Activated CD4-positive, alpha-beta T cell treated with anti-CD3 and anti-CD28 coated beads, Interleukin-2, amount 10 ng/mL, durations not matched to agents 7 days and 5 days (primary cell): ENCODE measurements at regions not wholly inside any gene's neighbourhood (a gene's known extent, or its start where the extent isn't known, plus 50 kb on each side); places are given as distances from the start of the nearest gene placed in this dataset.

Experiments
- CTCF ChIA-PET: fragments of 350-600 bp; sonication (Branson Sonifier 250); formaldehyde crosslinking; loops from one replicate; lab custom pipeline; 2021; ENCODE audit warnings: antibody characterized with exemption; lab: Charles Lee
- POLR2A ChIA-PET: fragments of 350-600 bp; sonication (Branson Sonifier 250); formaldehyde crosslinking; loops from one replicate; lab custom pipeline; 2021; ENCODE audit warnings: antibody characterized with exemption; lab: Charles Lee
- DNase-seq: peaks from one replicate; pipeline ENCODE4 v3.0.0-alpha.2; 2020
- H3K27ac Mint-ChIP-seq: one replicate; pipeline ENCODE4 v1.8.0; 2021; ENCODE audit warnings: mild to moderate bottlenecking, moderate library complexity, mixed read lengths
- H3K27me3 Mint-ChIP-seq: one replicate; pipeline ENCODE4 v1.8.0; 2021; ENCODE audit warnings: mixed read lengths
- H3K36me3 Mint-ChIP-seq: one replicate; pipeline ENCODE4 v1.8.0; 2021; ENCODE audit warnings: low read depth, mixed read lengths
- H3K4me1 Mint-ChIP-seq: one replicate; pipeline ENCODE4 v1.8.0; 2021; ENCODE audit warnings: mixed read lengths
- H3K4me3 Mint-ChIP-seq: one replicate; pipeline ENCODE4 v1.8.0; 2021; ENCODE audit warnings: mild to moderate bottlenecking, moderate library complexity, mixed read lengths
- H3K9me3 Mint-ChIP-seq: one replicate; pipeline ENCODE4 v1.8.0; 2021; ENCODE audit warnings: mixed read lengths

DNA sequence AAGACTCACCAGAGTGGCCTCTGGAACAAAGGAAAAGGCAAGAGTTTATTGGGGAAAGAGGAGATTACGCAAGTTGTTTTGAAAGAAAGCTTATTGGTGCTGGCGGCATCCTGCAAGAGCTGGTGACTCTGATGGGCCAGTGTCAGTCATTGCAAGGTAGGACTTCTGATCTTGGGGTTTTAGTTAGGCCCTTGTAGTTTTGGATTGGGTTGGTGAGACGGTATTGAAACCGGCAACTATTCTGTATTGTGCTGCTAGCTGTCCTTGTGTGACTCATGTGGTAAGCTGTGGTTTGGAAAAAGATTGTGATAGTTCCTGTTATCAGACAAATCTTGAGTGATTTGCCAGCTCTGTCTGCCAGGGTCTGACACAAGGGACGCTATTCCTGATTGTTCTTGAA, 159.1 kb upstream of the PIEZO2 start:
- H3K27me3 Mint-ChIP-seq = no peaks in the 10 kb centered on the region
- CTCF ChIA-PET = no interaction called here
- no peaks in the 10 kb centered on the region for H3K9me3 Mint-ChIP-seq
- no peak overlapping the region for H3K27ac Mint-ChIP-seq
- POLR2A ChIA-PET = no interaction called here
- peaks cover 7% of the 10 kb centered on the region for H3K4me1 Mint-ChIP-seq
- no peak overlapping the region for H3K4me3 Mint-ChIP-seq
- DNase-seq = no peak
- no peaks in the 10 kb centered on the region for H3K36me3 Mint-ChIP-seq

DNA sequence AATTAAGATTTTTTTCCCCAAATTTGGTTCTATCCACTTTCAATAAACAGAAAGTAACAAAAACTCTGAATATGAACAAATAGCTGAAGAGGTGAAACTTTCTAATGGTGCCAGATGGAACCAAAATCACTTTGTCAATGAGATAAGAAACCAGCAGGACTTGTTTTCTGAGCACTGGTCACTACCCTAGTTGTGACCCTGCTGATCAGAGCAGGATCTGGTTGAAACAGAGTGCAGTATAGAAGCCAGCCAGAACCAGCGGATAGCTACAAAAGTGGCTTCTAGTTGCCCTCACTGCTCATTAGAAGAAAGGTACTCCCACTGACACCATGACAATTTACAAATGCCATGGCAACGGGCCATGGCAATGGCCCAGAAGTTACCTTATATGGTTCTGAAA, 158.3 kb upstream of the PIEZO2 start:
- H3K4me3 Mint-ChIP-seq = no peak overlapping the region
- H3K27ac Mint-ChIP-seq = no peak overlapping the region
- DNase-seq = no peak
- POLR2A ChIA-PET = no interaction called here
- no peaks in the 10 kb centered on the region for H3K27me3 Mint-ChIP-seq
- no peaks in the 10 kb centered on the region for H3K9me3 Mint-ChIP-seq
- peaks cover 7% of the 10 kb centered on the region for H3K4me1 Mint-ChIP-seq
- no peaks in the 10 kb centered on the region for H3K36me3 Mint-ChIP-seq
- CTCF ChIA-PET = interaction anchor here (1.0 kb wide), 1 partner anchor 12 kb away, joined by 3 read pairs; no protein-coding TSS in a partner anchor

DNA sequence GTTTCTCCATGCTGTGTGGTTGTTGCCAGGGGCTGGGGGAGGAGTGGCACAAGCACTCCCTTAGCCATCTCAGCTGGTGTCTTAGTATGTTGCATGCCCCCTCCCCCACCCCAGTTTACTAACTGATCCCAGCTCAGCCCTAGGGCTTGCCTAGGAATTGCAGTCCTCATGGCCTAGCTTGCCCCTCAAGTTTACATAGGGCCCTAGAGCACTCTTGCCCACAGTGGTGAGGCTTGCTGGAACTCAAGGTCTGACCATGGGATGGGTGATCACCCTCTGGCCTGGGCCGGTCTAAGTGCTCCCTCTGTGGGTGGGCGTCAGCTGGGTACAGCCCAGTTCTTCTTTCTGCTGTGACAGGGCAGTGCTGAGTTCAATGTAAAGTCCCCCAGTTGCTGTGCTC, 156.1 kb upstream of the PIEZO2 start:
- Mint-ChIP-seq H3K27ac (no peak overlapping the region), H3K36me3 (no peaks in the 10 kb centered on the region), H3K27me3 (no peaks in the 10 kb centered on the region), H3K4me1 (peaks cover 7% of the 10 kb centered on the region), H3K4me3 (no peak overlapping the region), H3K9me3 (no peaks in the 10 kb centered on the region)
- DNase-seq = no peak
- ChIA-PET CTCF (no interaction called here), POLR2A (no interaction called here)

DNA sequence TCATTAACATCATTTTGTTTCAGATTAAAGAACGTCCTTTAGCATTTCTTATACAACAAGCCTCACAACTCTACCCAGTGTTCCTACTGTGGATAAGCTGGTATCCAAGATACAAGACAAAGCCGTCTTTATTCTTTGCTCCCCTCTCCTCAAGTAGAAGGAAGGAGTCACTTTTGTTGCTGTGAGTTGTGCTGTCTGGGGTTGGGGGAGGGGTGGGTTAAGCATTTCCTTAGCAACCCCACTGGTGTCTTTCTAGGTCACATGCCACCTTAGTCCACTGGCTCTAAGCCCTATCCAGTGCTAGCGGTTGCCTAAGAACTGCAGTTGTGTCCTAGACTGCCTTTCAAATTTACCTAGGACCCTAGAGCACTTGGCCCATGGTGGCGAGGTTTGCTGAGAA, 155.6 kb upstream of the PIEZO2 start:
- H3K4me3 Mint-ChIP-seq = no peak overlapping the region
- no peak for DNase-seq
- H3K27ac Mint-ChIP-seq = no peak overlapping the region
- peaks cover 7% of the 10 kb centered on the region for H3K4me1 Mint-ChIP-seq
- ChIA-PET POLR2A (no interaction called here), CTCF (no interaction called here)
- H3K36me3 Mint-ChIP-seq = no peaks in the 10 kb centered on the region
- H3K9me3 Mint-ChIP-seq = no peaks in the 10 kb centered on the region
- H3K27me3 Mint-ChIP-seq = no peaks in the 10 kb centered on the region

DNA sequence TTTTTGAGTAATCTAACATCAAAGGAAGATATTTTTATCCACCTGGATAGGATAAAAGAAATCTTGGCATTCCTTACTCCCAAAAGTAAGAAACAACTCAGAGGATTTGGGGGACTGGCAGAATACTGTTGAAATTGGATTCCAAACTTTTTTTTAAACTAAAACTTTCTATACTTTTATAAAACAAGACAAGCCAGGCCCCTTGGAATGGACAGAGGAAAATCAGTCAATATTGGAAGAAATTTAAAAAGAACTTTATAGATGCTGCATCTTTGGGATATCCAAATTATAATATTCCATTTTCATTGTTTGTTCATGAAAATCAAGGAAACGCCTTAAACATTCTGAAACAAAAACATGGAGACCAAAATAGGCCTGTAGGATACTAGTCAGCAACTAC, 147.6 kb upstream of the PIEZO2 start:
- Mint-ChIP-seq H3K4me1 (no peaks in the 10 kb centered on the region), H3K9me3 (peaks cover 2% of the 10 kb centered on the region), H3K27ac (no peak overlapping the region), H3K27me3 (peaks cover 11% of the 10 kb centered on the region), H3K36me3 (no peaks in the 10 kb centered on the region), H3K4me3 (no peak overlapping the region)
- ChIA-PET POLR2A (no interaction called here), CTCF (no interaction called here)
- no peak for DNase-seq

DNA sequence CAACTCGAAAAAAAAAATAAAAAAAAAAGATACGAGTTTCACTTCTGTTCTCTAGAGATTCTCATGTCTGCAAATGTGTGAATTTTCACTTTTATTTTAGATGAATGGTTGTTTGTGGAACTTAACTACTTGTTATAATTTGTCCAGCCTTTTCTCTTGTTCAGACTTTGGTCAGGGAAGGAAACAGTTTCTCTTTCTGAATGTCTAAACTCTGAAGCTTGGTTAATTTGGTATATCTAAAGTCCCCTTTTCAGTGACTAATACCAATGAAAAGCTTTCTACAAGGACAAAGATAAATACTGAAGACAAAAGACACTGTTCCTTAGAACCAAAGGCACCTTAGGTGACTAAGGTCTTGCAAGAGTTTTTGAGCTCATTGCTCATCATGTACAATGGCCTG, 144.4 kb upstream of the PIEZO2 start:
- no peak overlapping the region for H3K4me3 Mint-ChIP-seq
- no peak for DNase-seq
- no peaks in the 10 kb centered on the region for H3K9me3 Mint-ChIP-seq
- H3K27me3 Mint-ChIP-seq = peaks cover 8% of the 10 kb centered on the region
- H3K27ac Mint-ChIP-seq = no peak overlapping the region
- no peaks in the 10 kb centered on the region for H3K36me3 Mint-ChIP-seq
- ChIA-PET CTCF (interaction anchor here (0.6 kb wide), 1 partner anchor 265 kb away, joined by 3 read pairs; no protein-coding TSS in a partner anchor), POLR2A (no interaction called here)
- H3K4me1 Mint-ChIP-seq = no peaks in the 10 kb centered on the region

DNA sequence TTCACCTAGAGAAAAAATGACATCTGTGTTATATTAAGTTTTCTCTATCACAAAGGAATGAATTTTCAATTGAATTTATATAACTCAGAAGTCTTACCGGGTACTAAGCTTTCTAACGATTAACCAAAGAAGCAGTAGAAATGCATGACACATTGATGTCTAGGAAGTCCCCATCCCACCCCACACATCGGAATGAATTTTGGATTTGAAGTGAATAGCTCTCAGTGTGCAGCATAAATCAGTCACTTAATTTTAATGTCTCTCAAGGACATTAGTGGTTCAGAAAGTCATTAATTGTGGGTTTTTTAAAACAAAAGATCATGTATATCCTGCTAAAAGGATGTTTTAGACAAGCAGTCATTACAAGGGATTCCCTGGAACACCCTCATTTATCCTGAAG, 141.4 kb upstream of the PIEZO2 start:
- no peak for DNase-seq
- Mint-ChIP-seq H3K9me3 (no peaks in the 10 kb centered on the region), H3K4me3 (no peak overlapping the region), H3K4me1 (no peaks in the 10 kb centered on the region), H3K27me3 (peaks cover 5% of the 10 kb centered on the region), H3K36me3 (no peaks in the 10 kb centered on the region), H3K27ac (no peak overlapping the region)
- CTCF ChIA-PET = no interaction called here
- POLR2A ChIA-PET = no interaction called here

DNA sequence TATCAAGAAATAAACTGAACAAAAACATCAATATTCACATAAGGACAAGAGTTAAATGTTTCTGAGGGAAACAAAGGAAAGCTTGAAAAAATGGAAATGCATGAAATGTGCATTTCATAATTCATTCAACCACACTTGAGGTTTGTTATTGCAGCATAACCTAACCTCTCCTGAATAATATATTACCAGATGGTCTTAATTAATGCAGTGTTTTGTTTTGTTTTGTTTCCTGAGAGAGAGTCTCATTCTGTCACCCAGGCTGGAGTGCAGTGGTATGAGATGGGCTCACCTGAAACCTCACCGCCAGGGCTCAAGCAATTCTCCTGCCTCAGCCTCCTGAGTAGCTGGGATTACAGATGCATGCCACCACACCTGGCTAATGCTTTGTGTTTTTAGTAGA, 139.9 kb upstream of the PIEZO2 start:
- Mint-ChIP-seq H3K36me3 (no peaks in the 10 kb centered on the region), H3K9me3 (no peaks in the 10 kb centered on the region), H3K27me3 (peaks cover 5% of the 10 kb centered on the region), H3K4me1 (no peaks in the 10 kb centered on the region), H3K27ac (no peak overlapping the region), H3K4me3 (no peak overlapping the region)
- no peak for DNase-seq
- CTCF ChIA-PET = no interaction called here
- POLR2A ChIA-PET = no interaction called here

DNA sequence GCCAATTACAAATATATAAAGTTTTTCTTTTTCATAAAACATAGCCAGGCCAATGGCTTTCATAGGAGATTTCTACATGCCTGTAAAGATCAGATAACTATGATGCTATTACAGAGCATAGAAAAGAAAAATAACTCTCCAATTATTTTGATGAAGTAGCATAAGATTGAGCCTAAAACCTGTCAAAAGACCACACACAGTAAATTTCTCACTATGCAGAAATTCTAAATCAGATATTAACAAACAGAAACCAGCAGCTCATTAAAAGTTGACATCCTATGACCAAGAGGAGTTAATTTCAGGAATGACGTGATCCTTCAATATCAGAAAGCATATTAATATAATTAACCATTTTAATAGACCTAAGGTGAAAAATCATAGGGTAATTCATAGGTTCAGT, 139.0 kb upstream of the PIEZO2 start:
- H3K4me3 Mint-ChIP-seq = no peak overlapping the region
- H3K4me1 Mint-ChIP-seq = no peaks in the 10 kb centered on the region
- H3K36me3 Mint-ChIP-seq = no peaks in the 10 kb centered on the region
- no peak for DNase-seq
- H3K9me3 Mint-ChIP-seq = no peaks in the 10 kb centered on the region
- no peak overlapping the region for H3K27ac Mint-ChIP-seq
- CTCF ChIA-PET = no interaction called here
- peaks cover 5% of the 10 kb centered on the region for H3K27me3 Mint-ChIP-seq
- POLR2A ChIA-PET = no interaction called here

DNA sequence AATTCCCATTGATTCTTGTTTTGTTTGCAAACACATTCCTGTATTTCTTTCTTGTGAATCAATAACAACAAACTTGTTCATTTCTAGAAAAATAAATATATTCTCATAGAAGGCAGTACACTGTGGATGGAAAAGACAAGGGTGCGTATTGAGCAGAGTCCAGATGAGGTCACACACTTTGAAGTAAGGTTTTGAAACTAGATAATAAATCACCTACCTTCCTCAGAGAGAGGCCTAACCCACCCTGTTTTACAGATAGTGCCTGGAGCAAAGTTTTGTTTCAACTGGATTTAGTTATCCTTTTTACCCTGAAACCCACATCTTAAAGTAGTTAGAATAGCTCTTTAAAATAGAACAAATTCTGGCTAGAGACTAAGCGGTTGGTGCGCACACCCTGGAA, 137.1 kb upstream of the PIEZO2 start:
- CTCF ChIA-PET = no interaction called here

DNA sequence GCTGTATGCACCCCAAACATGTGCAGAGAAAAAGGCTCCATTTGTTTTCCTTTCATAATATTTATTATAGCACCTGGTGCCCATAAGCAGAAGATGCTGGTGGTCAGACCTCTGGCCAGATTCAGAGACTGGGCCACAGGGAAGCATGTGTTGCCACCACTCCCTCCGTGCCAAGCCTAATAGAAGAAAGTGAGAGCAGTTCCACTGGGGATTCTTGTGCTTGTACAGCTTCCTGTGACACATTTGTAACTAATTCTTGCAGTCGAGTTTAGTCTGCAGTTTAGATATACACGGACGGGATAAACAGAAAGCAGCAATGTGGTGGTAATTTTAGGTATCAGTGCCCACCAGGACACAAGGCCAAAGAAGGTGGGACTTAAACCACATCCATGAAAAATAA, 135.4 kb upstream of the PIEZO2 start:
- Mint-ChIP-seq H3K4me1 (no peaks in the 10 kb centered on the region), H3K4me3 (no peak overlapping the region), H3K36me3 (no peaks in the 10 kb centered on the region), H3K9me3 (no peaks in the 10 kb centered on the region), H3K27me3 (no peaks in the 10 kb centered on the region), H3K27ac (no peak overlapping the region)
- CTCF ChIA-PET = no interaction called here
- no peak for DNase-seq
- POLR2A ChIA-PET = no interaction called here

More for the DNA sequence above, 137.1 kb upstream of the PIEZO2 start:
- no peak overlapping the region for H3K4me3 Mint-ChIP-seq
- no peaks in the 10 kb centered on the region for H3K27me3 Mint-ChIP-seq
- H3K36me3 Mint-ChIP-seq = no peaks in the 10 kb centered on the region
- no peak for DNase-seq
- H3K27ac Mint-ChIP-seq = no peak overlapping the region
- H3K9me3 Mint-ChIP-seq = no peaks in the 10 kb centered on the region
- POLR2A ChIA-PET = no interaction called here
- H3K4me1 Mint-ChIP-seq = no peaks in the 10 kb centered on the region

DNA sequence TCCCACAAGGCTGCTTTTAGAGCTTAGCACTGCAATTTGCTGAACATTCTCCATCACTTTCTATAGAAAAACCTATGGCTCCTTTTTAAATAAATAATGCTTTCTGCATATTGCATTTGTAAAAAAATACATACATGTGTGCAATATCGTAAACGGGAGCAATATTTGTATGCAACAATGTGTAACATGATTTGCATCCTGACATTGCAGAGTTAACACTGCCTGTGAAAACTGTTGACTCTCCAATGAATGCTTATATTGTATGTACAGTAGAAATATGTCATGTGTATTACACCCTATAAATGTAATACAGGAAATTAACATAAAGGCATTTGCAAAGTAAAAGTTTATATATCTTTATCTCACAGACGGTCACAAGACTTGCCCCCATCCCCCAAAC, 135.0 kb upstream of the PIEZO2 start:
- DNase-seq = no peak
- Mint-ChIP-seq H3K4me1 (no peaks in the 10 kb centered on the region), H3K27ac (no peak overlapping the region), H3K36me3 (no peaks in the 10 kb centered on the region), H3K4me3 (no peak overlapping the region), H3K9me3 (no peaks in the 10 kb centered on the region), H3K27me3 (no peaks in the 10 kb centered on the region)
- POLR2A ChIA-PET = no interaction called here
- CTCF ChIA-PET = no interaction called here

DNA sequence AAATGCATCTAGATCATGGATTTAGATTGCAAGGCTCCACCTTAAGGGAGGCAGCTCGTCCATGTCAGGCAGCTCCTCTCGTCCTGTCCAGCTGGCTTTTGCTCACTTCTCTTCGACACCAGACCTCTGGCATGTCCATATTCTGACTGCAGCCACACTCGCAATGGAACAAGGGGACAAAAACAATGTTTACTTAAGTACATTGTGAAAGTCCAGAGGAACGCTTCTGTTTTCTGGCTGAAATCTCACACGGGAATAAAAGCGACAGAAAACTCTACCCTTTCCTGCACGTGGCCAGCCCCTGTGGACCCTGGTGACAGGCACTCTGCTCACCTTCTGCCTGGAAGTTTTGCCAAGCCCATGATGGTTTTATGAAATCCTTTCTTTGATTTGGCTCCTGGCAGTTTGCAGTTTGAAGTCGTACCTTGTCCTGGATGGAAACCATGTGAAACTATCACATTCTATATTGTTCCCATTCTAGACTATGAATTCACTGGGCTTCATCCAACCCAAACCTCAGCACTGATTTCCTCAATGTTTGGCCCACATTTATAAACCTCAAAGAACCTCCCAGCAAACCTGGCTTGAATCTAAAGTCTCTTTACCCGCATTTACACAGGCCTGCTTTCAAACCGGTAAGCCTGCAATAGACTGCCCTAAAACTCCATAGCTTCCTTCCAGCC, 134.3 kb upstream of the PIEZO2 start:
- H3K27me3 Mint-ChIP-seq = no peaks in the 10 kb centered on the region
- CTCF ChIA-PET = no interaction called here
- no peaks in the 10 kb centered on the region for H3K36me3 Mint-ChIP-seq
- POLR2A ChIA-PET = no interaction called here
- H3K27ac Mint-ChIP-seq = no peak overlapping the region
- H3K4me3 Mint-ChIP-seq = no peak overlapping the region
- no peaks in the 10 kb centered on the region for H3K4me1 Mint-ChIP-seq
- no peaks in the 10 kb centered on the region for H3K9me3 Mint-ChIP-seq
- DNase-seq = no peak

DNA sequence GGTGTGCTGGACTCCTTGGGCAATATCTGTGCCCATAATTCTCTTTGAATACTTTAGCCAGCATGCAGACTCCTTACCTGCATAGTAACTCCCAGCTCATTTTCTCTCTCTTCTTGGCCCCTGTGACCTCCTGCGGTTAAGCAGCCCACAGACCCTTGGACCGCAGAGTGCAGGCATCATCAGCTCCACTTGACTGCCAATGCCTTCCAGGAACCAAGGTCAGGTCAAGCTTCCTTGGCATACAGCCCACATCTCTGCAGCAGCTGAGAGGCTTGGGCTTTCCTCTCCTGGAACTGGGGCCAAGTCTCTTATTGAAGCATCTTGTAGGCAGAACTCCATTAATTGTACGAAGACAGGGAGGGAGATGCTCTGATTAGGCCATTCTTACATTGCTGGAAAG, 130.1 kb upstream of the PIEZO2 start:
- POLR2A ChIA-PET = no interaction called here
- H3K9me3 Mint-ChIP-seq = no peaks in the 10 kb centered on the region
- no peak overlapping the region for H3K27ac Mint-ChIP-seq
- no peaks in the 10 kb centered on the region for H3K27me3 Mint-ChIP-seq
- no peaks in the 10 kb centered on the region for H3K4me1 Mint-ChIP-seq
- CTCF ChIA-PET = no interaction called here
- no peaks in the 10 kb centered on the region for H3K36me3 Mint-ChIP-seq
- DNase-seq = no peak
- H3K4me3 Mint-ChIP-seq = no peak overlapping the region
